ENCODE measurements at regions not wholly inside any gene's neighbourhood (a gene's known extent, or its start where the extent isn't known, plus 50 kb on each side); places are given as distances from the start of the nearest gene placed in this dataset.
"Not testable (repeated sequence)": the region's sequence is repeated elsewhere in the genome, so short reads cannot be mapped to it uniquely, and the experiment has no call there.

GRCh38 chr10:42533866-42534265, 104.5 kb downstream of the ZNF33B start:
- DNase-seq (ENCODE audit: low spot score in 2 of 2, unreplicated experiment in 2 of 2); H3K4me3 Mint-ChIP-seq; H3K27ac Mint-ChIP-seq; H3K27me3 Mint-ChIP-seq (ENCODE audit: low read depth); H3K4me1 Mint-ChIP-seq: not testable (repeated sequence)
- Mint-ChIP-seq H3K9me3 (peaks cover 69% of the 10 kb centered on the region), H3K36me3 (peaks cover 45% of the 10 kb centered on the region)

- no peak overlapping the region for H3K4me3 Mint-ChIP-seq
- no peaks in the 10 kb centered on the region for H3K4me1 Mint-ChIP-seq
- H3K27me3 Mint-ChIP-seq (ENCODE audit: low read depth): no peaks in the 10 kb centered on the region
- no peak overlapping the region for H3K27ac Mint-ChIP-seq
- peaks cover 64% of the 10 kb centered on the region for H3K9me3 Mint-ChIP-seq
- no peak for DNase-seq (ENCODE audit: low spot score in 2 of 2, unreplicated experiment in 2 of 2)
- H3K36me3 Mint-ChIP-seq: peaks cover 37% of the 10 kb centered on the region
- TF ChIP-seq CTCF (IDR thresholded peaks at IDR 0.05; ENCODE audit: unreplicated experiment): no peak
These were observed 105.4 kb downstream of the ZNF33B start for GRCh38 chr10:42532996-42533395.

- H3K4me3 Mint-ChIP-seq: no peak overlapping the region
- no peaks in the 10 kb centered on the region for H3K27me3 Mint-ChIP-seq (ENCODE audit: low read depth)
- peaks cover 60% of the 10 kb centered on the region for H3K36me3 Mint-ChIP-seq
- H3K9me3 Mint-ChIP-seq: peaks cover 55% of the 10 kb centered on the region
- TF ChIP-seq CTCF (IDR thresholded peaks at IDR 0.05; ENCODE audit: unreplicated experiment): no peak
- H3K27ac Mint-ChIP-seq: no peak overlapping the region
- H3K4me1 Mint-ChIP-seq: no peaks in the 10 kb centered on the region
- no peak for DNase-seq (ENCODE audit: low spot score in 2 of 2, unreplicated experiment in 2 of 2)
These were observed 115.3 kb downstream of the ZNF33B start for GRCh38 chr10:42523098-42523497.

GRCh38 chr10:42519761-42520460, 118.5 kb downstream of the ZNF33B start:
- Mint-ChIP-seq H3K27me3 (ENCODE audit: low read depth) (no peaks in the 10 kb centered on the region), H3K4me1 (no peaks in the 10 kb centered on the region), H3K4me3 (no peak overlapping the region), H3K9me3 (peaks cover 76% of the 10 kb centered on the region), H3K27ac (no peak overlapping the region), H3K36me3 (peaks cover 69% of the 10 kb centered on the region)
- no peak for DNase-seq (ENCODE audit: low spot score in 2 of 2, unreplicated experiment in 2 of 2)
- TF ChIP-seq CTCF (IDR thresholded peaks at IDR 0.05; ENCODE audit: unreplicated experiment): no peak

- Mint-ChIP-seq H3K36me3 (peaks cover 64% of the 10 kb centered on the region), H3K27me3 (ENCODE audit: low read depth) (no peaks in the 10 kb centered on the region), H3K4me1 (no peaks in the 10 kb centered on the region), H3K4me3 (no peak overlapping the region), H3K9me3 (peaks cover 76% of the 10 kb centered on the region), H3K27ac (no peak overlapping the region)
- no peak for DNase-seq (ENCODE audit: low spot score in 2 of 2, unreplicated experiment in 2 of 2)
- no peak for TF ChIP-seq CTCF (IDR thresholded peaks at IDR 0.05; ENCODE audit: unreplicated experiment)
These were observed 119.3 kb downstream of the ZNF33B start for GRCh38 chr10:42519079-42519478.

- peaks cover 78% of the 10 kb centered on the region for H3K9me3 Mint-ChIP-seq
- H3K27ac Mint-ChIP-seq: no peak overlapping the region
- H3K27me3 Mint-ChIP-seq (ENCODE audit: low read depth): no peaks in the 10 kb centered on the region
- H3K36me3 Mint-ChIP-seq: peaks cover 17% of the 10 kb centered on the region
- H3K4me3 Mint-ChIP-seq: no peak overlapping the region
- TF ChIP-seq CTCF (IDR thresholded peaks at IDR 0.05; ENCODE audit: unreplicated experiment): no peak
- DNase-seq (ENCODE audit: low spot score in 2 of 2, unreplicated experiment in 2 of 2): no peak
- H3K4me1 Mint-ChIP-seq: no peaks in the 10 kb centered on the region
These were observed 124.4 kb downstream of the ZNF33B start for GRCh38 chr10:42513921-42514320.

Measured in mesothelial cell of epicardium (in vitro differentiated cells).